ENCODE measurements at regions not wholly inside any gene's neighbourhood (a gene's known extent, or its start where the extent isn't known, plus 50 kb on each side); places are given as distances from the start of the nearest gene placed in this dataset.
"Not testable (repeated sequence)": the region's sequence is repeated elsewhere in the genome, so short reads cannot be mapped to it uniquely, and the experiment has no call there.

GRCh38 chr1:221878134-221878533, 136.2 kb upstream of the DUSP10 start:
- DNase-seq (ENCODE audit: low read depth), result no peak

- no peak for DNase-seq (ENCODE audit: low read depth)
Measured at GRCh38 chr1:221877311-221877710, 135.4 kb upstream of the DUSP10 start.

- DNase-seq (ENCODE audit: low read depth), result no peak
Measured at GRCh38 chr1:221875004-221875330, 133.1 kb upstream of the DUSP10 start.

GRCh38 chr1:221874285-221875003, 132.6 kb upstream of the DUSP10 start:
- DNase-seq (ENCODE audit: low read depth), result no peak

GRCh38 chr1:221873673-221874072, 131.8 kb upstream of the DUSP10 start:
- DNase-seq (ENCODE audit: low read depth), result no peak

- DNase-seq (ENCODE audit: low read depth), result no peak
Measured at GRCh38 chr1:221871056-221871455, 129.2 kb upstream of the DUSP10 start.

GRCh38 chr1:221869779-221870178, 127.9 kb upstream of the DUSP10 start:
- DNase-seq (ENCODE audit: low read depth), result no peak

- no peak for DNase-seq (ENCODE audit: low read depth)
Measured at GRCh38 chr1:221868593-221869303, 126.9 kb upstream of the DUSP10 start.

- DNase-seq (ENCODE audit: low read depth), result no peak
Measured at GRCh38 chr1:221867003-221867402, 125.1 kb upstream of the DUSP10 start.

- DNase-seq (ENCODE audit: low read depth), result no peak
Measured at GRCh38 chr1:221865808-221866207, 123.9 kb upstream of the DUSP10 start.

GRCh38 chr1:221863635-221864034, 121.7 kb upstream of the DUSP10 start:
- no peak for DNase-seq (ENCODE audit: low read depth)

GRCh38 chr1:221862971-221863370, 121.1 kb upstream of the DUSP10 start:
- no peak for DNase-seq (ENCODE audit: low read depth)

GRCh38 chr1:221858818-221859611, 117.1 kb upstream of the DUSP10 start:
- DNase-seq (ENCODE audit: low read depth), result no peak

- not testable (repeated sequence) for DNase-seq (ENCODE audit: low read depth)
Measured at GRCh38 chr1:221857094-221857444, 115.2 kb upstream of the DUSP10 start.

- no peak for DNase-seq (ENCODE audit: low read depth)
Measured at GRCh38 chr1:221856228-221857093, 114.6 kb upstream of the DUSP10 start.

- DNase-seq (ENCODE audit: low read depth), result no peak
Measured at GRCh38 chr1:221855156-221855555, 113.3 kb upstream of the DUSP10 start.

GRCh38 chr1:221851336-221851735, 109.4 kb upstream of the DUSP10 start:
- no peak for DNase-seq (ENCODE audit: low read depth)

GRCh38 chr1:221850470-221851187, 108.7 kb upstream of the DUSP10 start:
- no peak for DNase-seq (ENCODE audit: low read depth)

- no peak for DNase-seq (ENCODE audit: low read depth)
Measured at GRCh38 chr1:221849897-221850296, 108.0 kb upstream of the DUSP10 start.

- no peak for DNase-seq (ENCODE audit: low read depth)
Measured at GRCh38 chr1:221849110-221849509, 107.2 kb upstream of the DUSP10 start.

- no peak for DNase-seq (ENCODE audit: low read depth)
Measured at GRCh38 chr1:221847676-221848075, 105.8 kb upstream of the DUSP10 start.
